ENCODE measurements at regions not wholly inside any gene's neighbourhood (a gene's known extent, or its start where the extent isn't known, plus 50 kb on each side); places are given as distances from the start of the nearest gene placed in this dataset.

DNA sequence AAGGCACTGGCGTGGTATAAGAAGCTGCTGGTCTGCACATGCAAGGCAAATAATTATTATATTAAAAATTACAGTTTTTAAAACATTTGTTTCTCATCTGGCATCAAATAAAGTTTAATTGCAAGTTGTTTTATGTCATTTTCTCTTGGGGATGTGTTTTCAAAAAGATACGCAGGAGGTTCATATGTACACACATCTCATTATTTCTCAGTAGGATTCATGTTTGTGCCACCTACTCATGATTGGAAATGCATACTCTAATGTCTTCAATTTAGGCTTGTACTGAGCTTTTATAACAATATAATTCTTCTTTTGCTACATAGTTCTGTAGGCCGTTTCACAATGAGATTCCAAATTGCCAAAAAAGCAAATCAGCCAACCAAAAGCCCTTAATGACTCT lies 244.2 kb upstream of the MEF2C start:
- no peak for DNase-seq (ENCODE audit: low spot score)

DNA sequence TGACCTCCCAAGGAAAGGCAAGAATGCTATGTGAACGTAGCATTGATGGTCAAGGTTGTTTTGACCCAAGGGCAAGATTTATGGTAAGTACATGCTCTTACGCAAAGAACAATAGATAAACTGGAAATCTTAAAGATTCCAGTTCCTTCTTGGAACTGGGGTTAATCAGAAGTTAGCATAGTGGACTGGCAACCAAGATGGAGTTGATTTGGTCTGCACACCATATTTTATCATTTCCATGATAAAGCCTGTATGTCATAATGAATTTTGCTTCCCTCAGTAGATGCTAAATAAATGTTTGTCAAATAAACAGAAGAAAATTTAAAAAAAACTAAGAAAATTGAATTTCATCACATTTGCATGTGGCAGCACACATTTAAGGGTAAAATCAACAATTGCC lies 242.4 kb upstream of the MEF2C start:
- no peak for DNase-seq (ENCODE audit: low spot score)

GRCh38 chr5:89123581-89123980 lies 240.6 kb upstream of the MEF2C start:
- no peak for DNase-seq (ENCODE audit: low spot score)

DNA sequence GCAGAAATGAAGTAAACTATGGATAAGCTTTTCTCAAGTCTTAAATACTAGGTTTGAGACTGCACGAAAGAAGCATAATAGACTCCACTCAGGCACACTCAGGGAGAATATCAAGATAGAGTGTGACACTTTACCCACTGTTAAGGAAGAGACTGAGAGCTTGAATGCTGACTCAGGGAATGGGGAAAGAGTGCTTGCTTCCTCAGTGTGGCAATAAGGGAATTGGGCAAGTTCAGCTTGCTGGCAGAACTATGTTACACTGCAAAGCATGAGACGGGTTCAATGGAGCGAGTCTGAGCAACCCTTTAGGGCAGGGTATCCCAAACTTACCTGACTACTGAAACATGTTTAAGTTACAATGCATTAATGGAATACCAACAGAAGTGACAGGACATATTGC lies 237.7 kb upstream of the MEF2C start:
- no peak for DNase-seq (ENCODE audit: low spot score)

GRCh38 chr5:89117124-89117644 lies 234.2 kb upstream of the MEF2C start:
- no peak for DNase-seq (ENCODE audit: low spot score)

- no peak for DNase-seq (ENCODE audit: low spot score)
These were observed 228.1 kb upstream of the MEF2C start for GRCh38 chr5:89110916-89111646.

DNA sequence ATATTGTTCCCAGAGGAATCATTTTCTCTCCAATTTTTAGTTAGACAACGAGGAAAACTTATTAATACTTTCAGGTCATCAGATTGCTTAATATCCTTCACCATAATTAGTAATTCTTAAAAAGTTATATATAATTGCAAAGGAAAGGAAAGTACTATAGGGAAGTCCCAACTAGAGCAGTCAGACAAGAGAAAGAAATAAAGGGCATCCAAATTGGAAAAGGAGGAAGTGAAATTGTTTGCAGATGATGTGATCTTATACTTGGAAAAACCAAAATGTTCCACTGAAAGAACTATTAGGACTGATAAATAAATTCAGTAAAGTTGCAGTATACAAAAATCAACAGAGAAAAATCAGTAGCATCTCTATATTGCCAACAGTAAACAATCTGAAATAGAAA lies 223.5 kb upstream of the MEF2C start:
- no peak for DNase-seq (ENCODE audit: low spot score)

DNA sequence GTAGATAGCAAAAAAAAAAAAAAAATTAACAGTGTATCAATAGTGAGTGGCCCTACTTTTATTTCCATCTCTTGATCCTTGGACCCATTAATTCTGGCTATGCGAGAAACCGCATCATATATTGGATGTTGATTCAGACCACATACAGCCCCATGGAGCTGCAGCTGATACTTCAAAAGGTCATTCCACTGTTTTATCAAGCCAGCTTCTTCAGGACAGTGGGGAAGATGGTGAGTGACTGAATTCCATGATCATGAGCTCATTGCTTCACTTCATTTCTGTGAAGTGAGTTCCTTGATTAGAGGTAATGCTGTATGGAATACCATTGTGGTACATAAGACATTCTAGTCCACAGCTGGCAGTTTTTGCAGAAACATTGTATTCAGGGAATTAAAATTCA lies 222.9 kb upstream of the MEF2C start:
- no peak for DNase-seq (ENCODE audit: low spot score)

DNA sequence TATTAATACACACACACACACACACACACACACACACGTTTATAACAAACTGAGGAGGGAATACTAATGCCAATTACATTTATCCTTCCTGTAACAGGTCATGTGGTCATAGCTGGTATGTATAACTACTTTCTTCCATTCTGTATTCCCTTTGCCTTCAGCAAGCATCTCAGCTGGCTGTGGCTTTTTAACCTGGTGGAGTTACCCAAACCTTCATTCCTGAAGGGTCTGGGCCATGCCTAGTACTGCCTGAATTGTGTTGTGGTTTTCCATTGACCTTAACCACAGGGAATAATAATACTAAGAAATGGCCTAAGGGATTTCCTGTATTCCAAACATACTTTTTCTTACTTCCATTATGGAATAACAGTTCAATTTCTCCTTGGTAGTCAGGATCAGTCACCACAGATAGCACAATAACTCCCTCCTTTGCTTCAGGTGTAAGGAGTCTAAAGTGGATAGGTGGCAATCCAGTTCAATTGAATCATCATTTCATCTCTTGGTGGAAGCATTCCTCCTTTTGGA lies 222.2 kb upstream of the MEF2C start:
- no peak for DNase-seq (ENCODE audit: low spot score)

DNA sequence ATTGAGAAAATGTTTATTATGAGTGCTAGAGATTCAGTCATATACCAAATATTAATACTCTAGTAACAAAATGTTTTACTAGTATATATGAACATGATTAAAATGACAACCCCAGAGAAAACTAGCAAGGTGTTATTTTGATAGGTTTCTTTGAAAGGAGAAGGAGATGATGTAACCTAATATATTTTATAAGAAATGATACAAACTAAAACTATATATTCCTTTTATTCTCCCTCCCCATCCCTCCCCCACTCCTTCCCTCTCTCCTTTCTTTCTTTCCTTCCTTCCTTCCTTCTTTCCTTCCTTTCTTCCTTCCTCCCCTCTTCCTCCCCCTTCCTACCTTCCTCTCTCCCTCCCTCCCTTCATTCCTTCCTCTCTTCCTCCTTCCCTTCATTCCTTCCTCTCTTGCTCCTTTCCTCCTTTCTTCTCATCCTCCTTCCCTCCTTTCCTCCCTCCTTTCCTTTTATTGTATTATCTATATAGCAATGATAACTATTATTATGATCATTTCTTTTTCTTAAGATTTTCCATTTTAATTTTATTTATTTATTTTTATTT lies 215.3 kb upstream of the MEF2C start:
- no peak for DNase-seq (ENCODE audit: low spot score)

- DNase-seq (ENCODE audit: low spot score), result no peak
These were observed 214.1 kb upstream of the MEF2C start for GRCh38 chr5:89097103-89097502.

DNA sequence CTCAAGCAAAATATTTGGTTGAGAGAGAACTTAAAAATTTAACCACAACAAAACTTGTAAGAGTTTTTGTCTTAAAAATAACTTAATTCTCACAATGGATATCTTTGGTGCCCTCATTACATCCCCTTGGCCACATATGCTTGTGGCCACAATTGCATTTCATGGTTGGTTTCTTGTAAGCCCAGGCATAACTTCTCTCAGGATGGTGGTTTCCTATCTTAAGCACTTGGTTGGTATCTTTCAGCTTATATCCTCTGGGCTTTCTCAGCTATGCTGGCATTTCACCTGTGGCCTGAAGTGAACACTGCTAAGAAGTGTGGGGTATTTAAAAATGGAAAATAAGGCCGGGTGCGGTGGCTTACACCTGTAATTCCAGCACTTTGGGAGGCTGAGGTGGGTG lies 212.4 kb upstream of the MEF2C start:
- no peak for DNase-seq (ENCODE audit: low spot score)

- no peak for DNase-seq (ENCODE audit: low spot score)
These were observed 207.1 kb upstream of the MEF2C start for GRCh38 chr5:89090037-89090436.

DNA sequence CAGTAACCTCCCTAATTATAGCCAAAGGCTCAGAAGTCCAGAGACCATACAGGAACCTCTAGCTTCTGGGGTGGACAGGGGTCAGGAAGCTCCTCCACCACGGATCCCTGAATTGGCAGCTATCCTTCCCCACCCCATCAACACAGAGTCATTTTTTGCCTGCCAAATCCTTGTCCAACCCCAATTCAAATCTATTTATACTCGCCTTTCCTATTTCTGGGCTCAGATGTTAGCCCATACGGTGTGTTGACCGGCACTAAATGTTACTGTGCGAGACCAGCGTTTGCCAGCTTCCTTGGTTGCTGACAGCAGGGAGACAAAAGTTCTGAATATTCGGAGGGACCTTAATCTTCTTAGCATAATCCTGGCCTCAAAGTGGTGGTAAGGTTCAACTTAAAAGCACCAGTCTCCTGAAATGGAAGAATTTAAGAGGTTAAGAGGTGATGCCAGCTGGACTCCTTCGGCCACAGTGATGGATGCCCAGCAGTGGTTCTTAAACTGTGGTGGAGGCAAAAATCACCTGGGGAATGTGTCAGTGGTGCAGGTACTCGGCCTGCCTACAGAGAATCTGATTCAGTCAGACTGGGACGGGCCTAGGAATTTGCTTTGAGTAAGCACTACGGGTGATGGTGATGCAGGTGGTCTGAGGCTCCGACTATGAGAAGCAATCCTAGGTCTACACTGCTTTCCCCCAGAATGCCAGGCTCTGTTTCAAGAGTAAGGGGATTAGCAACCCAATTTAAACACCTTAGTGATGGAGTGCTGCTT lies 204.8 kb upstream of the MEF2C start:
- DNase-seq (ENCODE audit: low spot score), result no peak

DNA sequence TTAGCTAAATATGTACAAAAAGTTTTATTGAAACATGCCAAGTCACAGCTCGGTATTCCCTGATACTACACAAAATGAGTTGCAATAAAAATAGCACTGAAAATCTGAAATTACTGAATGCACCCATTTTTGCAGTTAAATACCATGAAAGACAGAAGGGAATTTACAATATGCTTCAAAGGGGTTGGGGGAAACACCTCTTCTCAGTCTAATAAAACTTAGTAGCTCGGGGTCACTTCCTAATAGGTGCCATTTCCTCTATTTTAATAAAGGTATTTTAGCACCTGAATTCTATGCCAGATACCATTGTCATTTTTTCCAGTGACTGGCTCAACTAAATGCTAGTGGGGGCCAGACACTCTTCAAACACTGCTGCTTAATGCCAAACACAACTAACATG lies 204.1 kb upstream of the MEF2C start:
- DNase-seq (ENCODE audit: low spot score), result no peak

- no peak for DNase-seq (ENCODE audit: low spot score)
These were observed 203.6 kb upstream of the MEF2C start for GRCh38 chr5:89086390-89087086.

- no peak for DNase-seq (ENCODE audit: low spot score)
These were observed 200.8 kb upstream of the MEF2C start for GRCh38 chr5:89083791-89084190.

GRCh38 chr5:89081360-89081759 lies 198.4 kb upstream of the MEF2C start:
- no peak for DNase-seq (ENCODE audit: low spot score)

DNA sequence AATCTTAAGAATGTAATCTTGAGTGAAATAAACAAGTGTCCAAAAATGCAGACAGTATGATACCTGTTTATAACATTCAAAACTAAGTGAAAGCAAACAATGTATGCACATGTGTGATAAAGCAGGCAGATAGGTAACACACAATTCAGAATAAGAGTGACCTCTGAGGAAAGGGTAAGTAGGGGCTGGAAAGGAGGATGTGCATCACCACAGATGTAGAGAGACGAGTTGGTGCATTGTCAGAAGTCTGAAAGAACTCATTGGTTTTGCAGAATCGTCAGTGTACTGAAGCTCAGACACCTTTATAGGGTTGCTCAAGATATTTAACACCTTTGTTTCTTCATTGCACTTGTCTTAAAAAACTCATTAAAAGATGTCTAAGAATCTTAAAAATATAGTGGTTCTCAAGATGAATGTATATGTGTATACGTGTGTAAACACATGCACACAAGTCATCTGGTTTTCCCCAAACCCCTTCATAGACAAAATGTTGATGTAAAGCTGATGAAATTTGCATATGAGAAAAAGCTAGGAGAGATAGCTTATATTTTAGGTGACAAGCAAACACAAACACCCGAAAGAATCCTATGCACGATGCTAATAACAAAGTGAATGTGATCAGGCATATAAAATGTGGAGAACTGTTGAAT lies 197.6 kb upstream of the MEF2C start:
- no peak for DNase-seq (ENCODE audit: low spot score)

DNA sequence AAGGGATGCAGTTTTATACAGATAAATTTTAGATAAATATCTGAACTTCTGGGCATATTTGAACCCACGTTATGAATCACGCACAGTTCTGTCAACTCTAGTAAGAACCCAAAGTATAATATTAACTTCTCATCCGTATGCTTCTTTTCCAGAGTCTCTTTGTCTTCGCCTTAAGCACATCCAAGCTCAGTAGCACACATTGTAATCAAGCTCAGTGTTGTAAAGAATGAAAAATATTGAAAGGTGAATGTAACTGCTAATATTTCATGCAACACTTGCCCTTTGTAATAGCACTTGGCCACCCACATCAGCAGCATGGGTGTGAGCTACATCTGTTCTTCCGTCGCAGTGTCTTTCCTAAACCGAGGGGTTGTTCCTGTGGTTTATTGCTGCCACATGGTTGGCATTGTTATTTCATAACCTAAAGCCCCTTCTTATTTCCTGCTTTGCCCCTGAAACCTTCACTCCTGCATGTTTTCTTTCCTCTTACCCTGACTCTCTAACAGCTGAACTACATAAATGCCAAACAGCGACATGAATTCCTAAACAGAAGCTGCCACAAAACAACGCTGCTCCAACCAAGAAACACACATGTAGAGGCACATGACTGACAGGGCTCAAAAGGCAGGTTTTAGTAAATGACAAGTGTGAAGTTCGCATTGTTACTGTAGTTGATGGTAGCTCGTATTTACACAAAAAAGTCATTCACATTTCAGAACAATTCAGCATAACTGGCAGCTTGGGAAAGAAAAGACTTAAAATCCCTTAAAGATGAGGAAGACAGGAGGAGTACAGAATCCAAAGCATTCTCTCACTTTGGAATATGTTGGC lies 190.1 kb upstream of the MEF2C start:
- no peak for DNase-seq (ENCODE audit: low spot score)

DNA sequence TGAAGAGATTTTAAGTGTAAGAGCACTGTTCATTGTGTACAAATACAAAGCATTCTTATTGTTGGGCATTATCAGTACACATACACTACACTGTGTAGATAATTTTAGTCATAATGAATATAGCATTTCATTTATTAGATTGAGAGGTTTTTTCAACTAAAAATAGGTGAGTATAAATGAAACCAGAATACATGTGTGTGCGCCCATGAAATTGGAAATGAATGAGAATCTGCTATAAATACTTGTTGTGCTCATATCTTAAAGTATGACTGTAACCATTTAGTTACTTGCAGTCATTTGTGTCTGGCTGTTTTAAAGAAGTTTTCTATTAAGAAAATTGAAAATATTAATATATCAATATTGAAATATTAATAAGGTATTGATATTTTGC lies 189.0 kb upstream of the MEF2C start:
- DNase-seq (ENCODE audit: low spot score), result no peak
